Left ventricle myocardium inferior (tissue), 1 donor: ENCODE measurements at regions not wholly inside any gene's neighbourhood (a gene's known extent, or its start where the extent isn't known, plus 50 kb on each side); places are given as distances from the start of the nearest gene placed in this dataset.

Source experiments
- DNase-seq: peaks from one replicate; pipeline ENCODE4 v3.0.0-alpha.2; 2020
- H3K27ac ChIP-seq: fragments of 200-600 bp; replicated peaks from 2 replicates; pipeline ENCODE4 v1.8.0; 2021
- H3K27me3 ChIP-seq: fragments of 200-600 bp; 2 replicates; pipeline ENCODE4 v1.8.0; 2021; ENCODE audit warnings: low read depth
- H3K36me3 ChIP-seq: fragments of 200-600 bp; 2 replicates; pipeline ENCODE4 v1.8.0; 2021
- H3K4me1 ChIP-seq: fragments of 200-600 bp; 2 replicates; pipeline ENCODE4 v1.8.0; 2021
- H3K4me3 ChIP-seq: fragments of 200-600 bp; 2 replicates; pipeline ENCODE4 v1.8.0; 2021; ENCODE audit warnings: mild to moderate bottlenecking, moderate library complexity
- H3K9me3 ChIP-seq: fragments of 200-600 bp; replicated peaks from 2 replicates; pipeline ENCODE4 v1.8.0; 2021
- intact Hi-C: fragments of 100-400 bp; cut with micrococcal nuclease; formaldehyde crosslinking; loops from one replicate; pipeline ENCODE4 v1.11.0; 2022
- TF ChIP-seq, protein P1 (sequence below): fragments of 200-600 bp; IDR thresholded peaks from 2 replicates; pipeline ENCODE4 v1.8.0; 2021; ENCODE audit warnings: antibody characterized with exemption, mild to moderate bottlenecking, borderline replicate concordance
- donor health status: DM: no; HTN: yes; CAD: no; lungs with severe emphysema.

DNA sequence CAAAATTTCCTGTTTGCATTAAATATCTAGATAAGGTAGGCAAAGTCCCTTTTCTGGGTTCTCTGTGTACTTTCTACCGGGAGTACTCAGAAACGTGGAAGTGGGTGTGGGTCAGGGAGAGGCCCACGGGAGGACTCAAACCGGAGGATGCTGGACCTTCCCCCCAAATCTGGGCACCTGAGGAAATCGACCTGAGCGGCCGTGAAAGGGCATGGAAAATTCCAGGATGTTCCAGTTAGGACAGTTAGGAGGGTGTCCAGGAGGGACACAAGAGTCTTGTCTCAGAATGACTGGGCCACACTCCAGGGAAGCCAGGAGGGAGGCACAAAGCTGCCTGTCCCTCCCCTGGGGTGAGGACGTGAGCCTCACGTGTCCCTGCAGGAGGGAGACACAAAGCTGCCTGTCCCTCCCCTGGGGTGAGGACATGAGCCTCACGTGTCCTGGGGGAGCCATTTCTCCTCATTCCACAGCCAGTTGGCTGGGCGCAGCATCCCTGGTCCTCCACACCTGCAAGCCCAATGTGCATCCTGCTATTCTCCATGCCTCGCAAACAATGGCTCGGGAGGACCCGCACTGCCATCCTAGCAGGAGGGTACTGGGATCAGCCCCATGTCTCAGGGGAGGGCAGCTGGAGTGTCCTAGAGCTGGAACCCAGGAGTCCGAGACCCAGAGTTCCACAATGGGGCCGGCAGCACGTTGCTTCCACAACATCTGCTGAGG lies 190.5 kb upstream of the PPP2R2D start:
- Histone ChIP-seq H3K36me3 (no peaks in the 10 kb centered on the region), H3K4me3 (no peak overlapping the region), H3K4me1 (no peaks in the 10 kb centered on the region), H3K27ac (no peak overlapping the region), H3K27me3 (peaks cover 27% of the 10 kb centered on the region), H3K9me3 (peaks cover 32% of the 10 kb centered on the region)
- DNase-seq: no peak
- TF ChIP-seq, protein P1, sequence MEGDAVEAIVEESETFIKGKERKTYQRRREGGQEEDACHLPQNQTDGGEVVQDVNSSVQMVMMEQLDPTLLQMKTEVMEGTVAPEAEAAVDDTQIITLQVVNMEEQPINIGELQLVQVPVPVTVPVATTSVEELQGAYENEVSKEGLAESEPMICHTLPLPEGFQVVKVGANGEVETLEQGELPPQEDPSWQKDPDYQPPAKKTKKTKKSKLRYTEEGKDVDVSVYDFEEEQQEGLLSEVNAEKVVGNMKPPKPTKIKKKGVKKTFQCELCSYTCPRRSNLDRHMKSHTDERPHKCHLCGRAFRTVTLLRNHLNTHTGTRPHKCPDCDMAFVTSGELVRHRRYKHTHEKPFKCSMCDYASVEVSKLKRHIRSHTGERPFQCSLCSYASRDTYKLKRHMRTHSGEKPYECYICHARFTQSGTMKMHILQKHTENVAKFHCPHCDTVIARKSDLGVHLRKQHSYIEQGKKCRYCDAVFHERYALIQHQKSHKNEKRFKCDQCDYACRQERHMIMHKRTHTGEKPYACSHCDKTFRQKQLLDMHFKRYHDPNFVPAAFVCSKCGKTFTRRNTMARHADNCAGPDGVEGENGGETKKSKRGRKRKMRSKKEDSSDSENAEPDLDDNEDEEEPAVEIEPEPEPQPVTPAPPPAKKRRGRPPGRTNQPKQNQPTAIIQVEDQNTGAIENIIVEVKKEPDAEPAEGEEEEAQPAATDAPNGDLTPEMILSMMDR: no peak
- intact Hi-C loops: no loop called here

DNA sequence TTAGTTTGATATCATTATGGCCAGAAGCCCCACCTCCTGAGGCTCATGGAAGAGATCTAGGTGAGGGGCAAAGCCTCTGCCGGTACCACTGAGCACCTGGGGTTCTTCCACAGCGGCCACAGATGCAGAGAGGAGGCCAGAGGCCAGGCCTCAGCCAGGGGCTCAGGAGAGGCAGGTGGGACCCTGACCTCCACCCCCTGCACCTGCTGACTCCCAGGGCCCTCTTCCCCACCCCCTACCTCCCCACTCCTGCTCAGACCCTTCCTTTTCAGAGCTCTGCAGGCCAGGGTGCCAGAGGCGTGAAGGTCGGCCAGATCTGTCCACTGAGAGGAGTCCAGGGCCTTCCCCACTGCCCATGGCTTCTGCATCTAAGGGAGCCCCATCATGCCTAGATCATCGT lies 178.7 kb upstream of the PPP2R2D start:
- TF ChIP-seq, protein P1: no peak
- H3K27ac ChIP-seq: no peak overlapping the region

DNA sequence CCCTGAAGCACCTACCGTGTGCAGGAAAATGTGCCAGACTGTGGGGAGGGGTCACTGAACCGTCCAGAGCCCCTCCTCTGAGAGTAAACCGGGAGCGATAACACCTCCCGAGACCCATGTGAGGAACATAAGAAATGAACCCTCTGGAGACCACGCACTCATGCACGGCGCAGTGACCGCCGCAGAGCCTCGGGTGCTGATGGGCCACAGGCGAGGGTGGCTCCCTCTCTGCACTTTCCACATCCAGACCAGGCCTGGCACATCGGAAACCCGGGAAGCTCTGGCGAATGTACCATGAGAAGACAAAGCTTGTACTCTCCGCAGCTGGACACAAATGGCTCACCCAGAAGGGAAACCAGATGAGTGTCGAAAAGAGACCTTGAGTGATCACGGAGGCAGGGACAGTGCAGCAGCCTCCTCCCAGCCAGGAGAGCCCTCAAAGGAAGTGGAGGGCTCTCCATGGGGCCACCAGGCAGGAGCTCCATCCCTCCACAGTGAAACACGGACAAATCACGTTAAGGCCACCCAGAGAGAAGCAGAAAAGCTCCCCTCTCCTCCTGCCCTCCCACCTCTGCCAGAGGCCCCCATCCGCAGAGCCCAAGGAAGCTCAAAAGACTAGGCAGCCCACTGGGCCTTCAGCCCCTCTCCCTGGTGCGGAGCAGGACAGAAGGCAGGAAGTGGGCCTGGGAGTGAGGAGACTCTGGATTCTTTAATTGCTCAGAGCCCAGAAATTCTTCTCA lies 178.1 kb upstream of the PPP2R2D start:
- intact Hi-C loops: no loop called here
- H3K27me3 ChIP-seq: peaks cover 38% of the 10 kb centered on the region
- TF ChIP-seq, protein P1: no peak
- no peak overlapping the region for H3K27ac ChIP-seq
- peaks cover 6% of the 10 kb centered on the region for H3K9me3 ChIP-seq
- H3K4me1 ChIP-seq: peaks cover 10% of the 10 kb centered on the region
- DNase-seq: no peak
- no peaks in the 10 kb centered on the region for H3K36me3 ChIP-seq
- no peak overlapping the region for H3K4me3 ChIP-seq

More for the DNA sequence above, 178.7 kb upstream of the PPP2R2D start:
- intact Hi-C loops: no loop called here
- no peaks in the 10 kb centered on the region for H3K36me3 ChIP-seq
- peaks cover 6% of the 10 kb centered on the region for H3K9me3 ChIP-seq
- no peak overlapping the region for H3K4me3 ChIP-seq
- peaks cover 38% of the 10 kb centered on the region for H3K27me3 ChIP-seq
- no peak for DNase-seq
- peaks cover 10% of the 10 kb centered on the region for H3K4me1 ChIP-seq

DNA sequence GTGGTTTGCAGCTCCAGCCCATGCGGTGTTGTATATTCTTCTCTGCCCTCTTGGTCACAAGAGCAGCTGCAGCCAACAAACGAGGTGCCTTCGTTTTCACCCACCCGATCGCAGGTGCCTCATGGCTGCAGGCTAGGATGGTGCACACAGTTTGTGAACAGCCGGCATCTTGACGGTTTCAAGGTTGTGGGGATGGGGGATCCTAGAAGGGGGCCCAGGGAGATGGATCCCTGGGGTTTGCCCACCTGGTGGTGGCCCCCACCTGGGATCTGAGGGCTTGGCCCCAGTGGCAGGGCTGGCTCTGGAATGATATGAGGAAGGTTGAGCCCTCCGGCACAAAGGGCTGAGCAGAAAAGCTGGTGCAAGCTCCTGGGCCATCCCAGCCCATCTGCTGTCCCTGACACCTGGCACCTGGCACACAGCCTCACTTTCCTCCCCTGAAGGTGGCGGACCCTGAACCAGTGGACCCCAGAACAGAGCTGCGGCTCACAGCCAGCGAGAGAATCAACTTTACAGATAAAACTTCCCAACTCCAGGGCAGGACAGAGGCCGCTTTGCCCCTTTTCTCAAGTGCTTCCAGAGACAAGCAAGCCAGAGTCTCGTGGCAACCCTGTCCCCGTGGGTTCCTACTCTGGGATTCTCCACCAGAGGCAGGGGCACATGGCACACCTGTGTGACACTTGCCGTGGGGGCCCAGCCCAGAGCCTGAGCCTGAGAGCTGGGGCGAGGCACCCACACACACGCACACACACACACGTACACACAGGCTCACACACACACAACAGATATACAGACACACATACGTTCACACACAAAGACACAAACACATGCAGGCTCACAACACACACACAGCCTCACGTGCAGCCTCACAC lies 177.3 kb upstream of the PPP2R2D start:
- no peak overlapping the region for H3K27ac ChIP-seq
- peaks cover 2% of the 10 kb centered on the region for H3K9me3 ChIP-seq
- H3K4me1 ChIP-seq: peaks cover 10% of the 10 kb centered on the region
- H3K27me3 ChIP-seq: peaks cover 38% of the 10 kb centered on the region
- TF ChIP-seq, protein P1: no peak
- intact Hi-C loops: no loop called here
- H3K36me3 ChIP-seq: no peaks in the 10 kb centered on the region
- no peak overlapping the region for H3K4me3 ChIP-seq
- no peak for DNase-seq

GRCh38 chr10:131724169-131724545 lies 176.7 kb upstream of the PPP2R2D start:
- no peak for DNase-seq
- Histone ChIP-seq H3K36me3 (no peaks in the 10 kb centered on the region), H3K27ac (no peak overlapping the region), H3K4me1 (peaks cover 10% of the 10 kb centered on the region), H3K4me3 (no peak overlapping the region), H3K9me3 (no peaks in the 10 kb centered on the region), H3K27me3 (peaks cover 44% of the 10 kb centered on the region)
- TF ChIP-seq, protein P1: no peak
- intact Hi-C loops: no loop called here
